Esophagus muscularis mucosa (tissue), 3 donors: ENCODE measurements at regions not wholly inside any gene's neighbourhood (a gene's known extent, or its start where the extent isn't known, plus 50 kb on each side); places are given as distances from the start of the nearest gene placed in this dataset.

Experiments used
- CTCF ChIP-seq, 3 experiments: fragments of 200-600 bp in 2 of 3; fragments of 450-650 bp in 1 of 3; sonication (generic) in 2 of 3; IDR thresholded peaks; one replicate each; pipeline ENCODE4 v1.5.1; 2017 to 2019; ENCODE audit warnings: antibody characterized with exemption in 3 of 3, mild to moderate bottlenecking in 2 of 3, moderate library complexity in 1 of 3
- POLR2AphosphoS5 ChIP-seq, 2 donors: sonication (generic); formaldehyde crosslinking; IDR thresholded peaks; one replicate each; pipeline ENCODE4 v1.6.1; 2017; ENCODE audit warnings: antibody characterized with exemption in 2 of 2

- TF ChIP-seq CTCF (IDR thresholded peaks at IDR 0.05) (no peak), POLR2AphosphoS5 (IDR thresholded peaks at IDR 0.05) (no peak)
Measured at GRCh38 chr1:194515916-194516315, 1329.5 kb upstream of the B3GALT2 start.
